ENCODE measurements at regions not wholly inside any gene's neighbourhood (a gene's known extent, or its start where the extent isn't known, plus 50 kb on each side); places are given as distances from the start of the nearest gene placed in this dataset.

DNA sequence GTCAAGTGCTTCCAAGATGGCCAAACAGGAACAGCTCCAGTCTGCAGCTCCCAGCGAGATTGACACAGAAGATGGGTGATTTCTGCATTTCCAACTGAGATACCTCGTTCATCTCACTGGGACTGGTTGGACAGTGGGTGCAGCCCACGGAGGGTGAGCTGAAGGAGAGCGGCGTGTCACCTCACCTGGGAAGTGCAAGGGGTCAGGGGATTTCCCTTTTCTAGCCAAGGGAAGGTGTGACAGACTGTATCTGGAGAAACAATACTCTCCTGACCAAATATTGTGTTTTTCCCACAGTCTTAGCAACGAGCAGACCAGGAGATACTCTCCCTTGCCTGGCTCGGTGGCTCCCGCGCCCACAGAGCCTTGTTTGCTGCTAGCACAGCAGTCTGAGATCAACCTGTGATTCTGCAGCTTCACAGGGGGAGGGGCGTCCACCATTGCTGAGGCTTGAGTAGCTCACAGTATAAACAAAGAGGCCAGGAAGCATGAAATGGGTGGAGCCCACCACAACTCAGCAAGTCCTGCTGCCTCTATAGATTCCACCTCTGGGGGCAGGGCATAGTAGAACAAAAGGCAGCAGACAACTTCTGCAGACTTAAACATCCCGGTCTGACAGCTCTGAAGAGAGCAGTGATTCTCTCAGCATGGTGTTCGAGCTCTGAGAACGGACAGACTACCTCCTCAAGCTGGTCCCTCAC lies 293.5 kb upstream of the SUCLG2 start:
- Mint-ChIP-seq H3K27me3 (ENCODE audit: unreplicated experiment) (no peaks in the 10 kb centered on the region), H3K9me3 (ENCODE audit: unreplicated experiment) (no peaks in the 10 kb centered on the region), H3K27ac (ENCODE audit: unreplicated experiment) (no peak overlapping the region), H3K4me1 (ENCODE audit: low read depth, unreplicated experiment) (no peaks in the 10 kb centered on the region), H3K4me3 (ENCODE audit: unreplicated experiment) (no peak overlapping the region), H3K36me3 (ENCODE audit: unreplicated experiment) (no peaks in the 10 kb centered on the region)
- peak; percentile 23 for DNase-seq
- TF ChIP-seq, protein P1, sequence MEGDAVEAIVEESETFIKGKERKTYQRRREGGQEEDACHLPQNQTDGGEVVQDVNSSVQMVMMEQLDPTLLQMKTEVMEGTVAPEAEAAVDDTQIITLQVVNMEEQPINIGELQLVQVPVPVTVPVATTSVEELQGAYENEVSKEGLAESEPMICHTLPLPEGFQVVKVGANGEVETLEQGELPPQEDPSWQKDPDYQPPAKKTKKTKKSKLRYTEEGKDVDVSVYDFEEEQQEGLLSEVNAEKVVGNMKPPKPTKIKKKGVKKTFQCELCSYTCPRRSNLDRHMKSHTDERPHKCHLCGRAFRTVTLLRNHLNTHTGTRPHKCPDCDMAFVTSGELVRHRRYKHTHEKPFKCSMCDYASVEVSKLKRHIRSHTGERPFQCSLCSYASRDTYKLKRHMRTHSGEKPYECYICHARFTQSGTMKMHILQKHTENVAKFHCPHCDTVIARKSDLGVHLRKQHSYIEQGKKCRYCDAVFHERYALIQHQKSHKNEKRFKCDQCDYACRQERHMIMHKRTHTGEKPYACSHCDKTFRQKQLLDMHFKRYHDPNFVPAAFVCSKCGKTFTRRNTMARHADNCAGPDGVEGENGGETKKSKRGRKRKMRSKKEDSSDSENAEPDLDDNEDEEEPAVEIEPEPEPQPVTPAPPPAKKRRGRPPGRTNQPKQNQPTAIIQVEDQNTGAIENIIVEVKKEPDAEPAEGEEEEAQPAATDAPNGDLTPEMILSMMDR (IDR thresholded peaks at IDR 0.05; ENCODE audit: partially characterized antibody, unreplicated experiment), result no peak

DNA sequence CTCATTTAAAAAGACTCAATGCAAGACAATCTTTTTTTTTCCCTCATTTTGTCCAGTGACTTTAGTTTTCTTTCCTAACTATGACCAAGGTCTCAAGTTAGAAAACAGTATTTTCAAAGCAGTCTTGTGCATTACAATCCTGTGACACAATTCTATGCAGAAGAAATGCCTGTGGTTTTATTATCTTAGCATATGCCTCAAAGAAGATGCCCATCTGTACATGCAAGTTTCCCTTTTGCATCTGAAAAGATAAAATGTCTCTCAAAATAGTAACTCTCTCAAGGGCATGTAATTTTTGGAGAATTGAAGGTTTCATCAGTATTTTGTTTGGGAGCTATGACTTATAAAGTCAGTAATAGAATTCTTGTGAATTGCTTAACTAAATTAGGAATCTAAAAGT lies 292.0 kb upstream of the SUCLG2 start:
- H3K4me3 Mint-ChIP-seq (ENCODE audit: unreplicated experiment), result no peak overlapping the region
- no peaks in the 10 kb centered on the region for H3K36me3 Mint-ChIP-seq (ENCODE audit: unreplicated experiment)
- H3K9me3 Mint-ChIP-seq (ENCODE audit: unreplicated experiment), result no peaks in the 10 kb centered on the region
- no peaks in the 10 kb centered on the region for H3K27me3 Mint-ChIP-seq (ENCODE audit: unreplicated experiment)
- TF ChIP-seq, protein P1 (IDR thresholded peaks at IDR 0.05; ENCODE audit: partially characterized antibody, unreplicated experiment), result no peak
- H3K4me1 Mint-ChIP-seq (ENCODE audit: low read depth, unreplicated experiment), result no peaks in the 10 kb centered on the region
- no peak overlapping the region for H3K27ac Mint-ChIP-seq (ENCODE audit: unreplicated experiment)
- DNase-seq, result no peak

DNA sequence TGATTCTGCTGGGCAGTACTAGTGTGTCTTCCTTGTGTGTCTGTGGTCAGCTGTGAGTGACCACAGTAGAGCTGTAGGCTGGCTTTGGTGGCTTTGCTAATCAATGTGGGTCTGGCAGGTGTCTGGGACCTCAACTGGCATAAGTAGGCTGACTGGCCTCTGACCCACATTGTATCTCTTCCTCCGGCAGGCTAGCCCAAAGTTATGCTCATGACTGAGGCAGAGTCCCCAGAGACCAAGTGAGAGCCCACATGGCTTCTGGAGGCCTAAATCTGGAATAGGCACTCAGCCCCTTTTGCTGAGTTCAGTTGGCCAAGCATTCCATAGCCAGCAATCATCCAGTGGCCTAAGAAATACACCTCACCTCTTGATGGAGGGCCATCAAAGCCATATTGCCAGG lies 289.1 kb upstream of the SUCLG2 start:
- no peaks in the 10 kb centered on the region for H3K27me3 Mint-ChIP-seq (ENCODE audit: unreplicated experiment)
- DNase-seq, result no peak
- no peaks in the 10 kb centered on the region for H3K9me3 Mint-ChIP-seq (ENCODE audit: unreplicated experiment)
- H3K4me3 Mint-ChIP-seq (ENCODE audit: unreplicated experiment), result no peak overlapping the region
- H3K4me1 Mint-ChIP-seq (ENCODE audit: low read depth, unreplicated experiment), result no peaks in the 10 kb centered on the region
- TF ChIP-seq, protein P1 (IDR thresholded peaks at IDR 0.05; ENCODE audit: partially characterized antibody, unreplicated experiment), result no peak
- H3K27ac Mint-ChIP-seq (ENCODE audit: unreplicated experiment), result no peak overlapping the region
- H3K36me3 Mint-ChIP-seq (ENCODE audit: unreplicated experiment), result no peaks in the 10 kb centered on the region

DNA sequence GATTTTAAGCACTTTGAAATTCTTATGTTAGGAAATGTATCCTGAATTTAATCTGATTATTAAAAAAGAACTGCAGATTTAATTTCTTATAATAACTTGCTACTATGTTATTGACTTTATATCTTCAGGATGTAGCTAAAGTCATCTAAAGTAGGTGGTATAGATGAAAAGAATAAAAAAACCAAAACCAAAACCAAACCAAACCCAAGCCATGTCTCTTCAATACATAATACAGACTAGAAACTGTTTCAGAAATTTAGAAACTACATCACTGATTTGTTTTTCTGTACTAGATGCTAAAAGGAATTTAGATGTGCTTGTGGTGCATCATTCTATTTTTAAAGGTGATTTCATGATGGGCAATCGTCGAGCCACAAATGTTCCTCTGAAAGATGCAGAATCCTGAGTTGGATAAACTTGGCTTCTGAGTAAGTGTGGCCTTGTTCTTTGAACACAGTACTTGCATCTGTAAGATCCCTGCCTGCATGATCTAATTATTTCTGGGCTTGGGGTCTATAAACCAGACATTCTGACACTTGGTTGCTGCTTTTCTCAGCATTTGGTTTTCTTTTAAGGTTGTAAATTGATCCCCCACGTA lies 287.1 kb upstream of the SUCLG2 start:
- Mint-ChIP-seq H3K27ac (ENCODE audit: unreplicated experiment) (no peak overlapping the region), H3K9me3 (ENCODE audit: unreplicated experiment) (no peaks in the 10 kb centered on the region), H3K36me3 (ENCODE audit: unreplicated experiment) (no peaks in the 10 kb centered on the region), H3K4me3 (ENCODE audit: unreplicated experiment) (no peak overlapping the region), H3K27me3 (ENCODE audit: unreplicated experiment) (no peaks in the 10 kb centered on the region), H3K4me1 (ENCODE audit: low read depth, unreplicated experiment) (no peaks in the 10 kb centered on the region)
- DNase-seq, result no peak
- TF ChIP-seq, protein P1 (IDR thresholded peaks at IDR 0.05; ENCODE audit: partially characterized antibody, unreplicated experiment), result no peak

DNA sequence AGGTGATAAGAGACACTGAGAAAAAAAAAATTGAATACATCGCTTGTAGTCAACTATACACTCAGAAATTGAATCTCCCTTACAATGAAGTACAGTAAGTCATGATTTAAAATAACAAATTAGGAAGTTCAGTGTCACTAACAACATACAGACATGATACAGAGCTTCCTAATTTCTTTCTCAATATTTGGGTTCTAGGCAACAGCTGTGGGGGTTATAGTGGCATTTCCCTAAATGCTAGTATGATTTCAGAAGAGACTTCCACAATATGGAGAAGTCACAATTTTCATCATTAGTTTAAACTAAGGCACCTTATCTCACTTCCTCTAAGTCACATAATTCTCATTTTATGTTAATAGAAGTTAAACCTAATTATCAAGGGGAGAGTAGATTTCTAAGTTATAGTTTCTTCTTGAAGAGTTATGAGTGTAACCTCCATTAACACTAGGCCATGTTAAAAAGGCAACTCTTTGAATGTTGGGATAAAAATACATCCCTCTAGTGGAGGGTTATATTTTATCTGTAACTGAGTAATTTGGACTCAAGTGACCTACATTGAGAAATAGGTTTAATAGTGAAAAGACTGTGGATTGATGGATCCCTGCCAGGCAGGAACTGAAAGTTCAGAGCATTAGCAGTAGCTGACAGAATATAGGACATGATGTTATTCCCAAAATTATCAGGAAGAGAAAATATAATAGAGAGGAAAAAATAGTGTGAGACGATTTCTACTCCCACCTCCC lies 286.0 kb upstream of the SUCLG2 start:
- no peaks in the 10 kb centered on the region for H3K9me3 Mint-ChIP-seq (ENCODE audit: unreplicated experiment)
- no peak for DNase-seq
- TF ChIP-seq, protein P1 (IDR thresholded peaks at IDR 0.05; ENCODE audit: partially characterized antibody, unreplicated experiment), result peak; percentile 22

More for the DNA sequence above, 286.0 kb upstream of the SUCLG2 start:
- Mint-ChIP-seq H3K4me3 (ENCODE audit: unreplicated experiment) (no peak overlapping the region), H3K27me3 (ENCODE audit: unreplicated experiment) (no peaks in the 10 kb centered on the region), H3K4me1 (ENCODE audit: low read depth, unreplicated experiment) (no peaks in the 10 kb centered on the region), H3K27ac (ENCODE audit: unreplicated experiment) (no peak overlapping the region), H3K36me3 (ENCODE audit: unreplicated experiment) (no peaks in the 10 kb centered on the region)
